HG03558 (cell line): ENCODE measurements at regions not wholly inside any gene's neighbourhood (a gene's known extent, or its start where the extent isn't known, plus 50 kb on each side); places are given as distances from the start of the nearest gene placed in this dataset.

Source experiments
- ATAC-seq: cut with Tn5 transposase; IDR thresholded peaks from one replicate; pipeline ENCODE4 v1.9.1; 2021; ENCODE audit warnings: moderate number of reproducible peaks; ENCODE audit not compliant: unreplicated experiment; ENCODE audit errors: extremely low read depth

- no peak for ATAC-seq
Measured at GRCh38 chr5:5979377-5979760, 399.0 kb downstream of the MED10 start.

DNA sequence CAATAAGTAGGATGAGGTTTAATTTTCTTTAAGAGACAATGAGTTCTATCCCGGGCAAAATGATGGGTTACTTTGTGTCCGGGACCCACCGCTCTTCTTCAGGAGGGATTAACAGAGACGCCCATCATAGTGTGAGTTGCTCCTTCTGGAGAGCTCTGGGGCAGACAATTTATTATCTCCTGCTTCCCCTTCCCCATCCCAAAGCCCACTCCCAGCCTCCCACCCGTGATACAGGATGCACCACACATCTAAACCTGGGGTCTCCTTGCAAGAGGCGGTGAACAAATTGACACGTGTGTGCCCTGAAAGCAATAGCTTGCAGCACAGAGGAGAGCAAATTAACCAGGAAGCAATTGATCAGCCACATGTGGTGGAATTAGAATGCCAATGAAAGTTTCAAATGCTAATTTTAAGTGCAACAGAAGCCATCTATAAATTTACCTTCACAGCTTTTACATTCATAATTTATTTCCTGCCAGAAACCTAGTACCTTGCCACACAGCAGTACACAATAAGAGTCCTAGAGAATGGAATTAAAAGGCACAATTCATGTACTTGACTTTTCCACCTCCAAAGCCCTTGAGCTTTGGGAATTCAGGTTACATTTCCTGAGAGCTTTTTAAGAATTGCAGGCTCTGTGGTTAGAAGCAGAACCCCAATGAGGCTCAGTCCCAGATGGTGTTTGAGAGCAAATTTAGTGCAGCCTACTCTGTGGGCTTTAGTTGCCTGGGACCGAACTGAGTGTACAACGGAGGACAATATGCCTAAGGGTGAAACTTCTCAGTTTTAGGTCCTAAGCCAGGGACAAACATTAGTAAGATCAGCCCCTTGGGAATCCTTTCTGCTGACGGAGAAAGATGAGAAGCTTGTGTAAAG lies 399.6 kb downstream of the MED10 start:
- ATAC-seq, result no peak

DNA sequence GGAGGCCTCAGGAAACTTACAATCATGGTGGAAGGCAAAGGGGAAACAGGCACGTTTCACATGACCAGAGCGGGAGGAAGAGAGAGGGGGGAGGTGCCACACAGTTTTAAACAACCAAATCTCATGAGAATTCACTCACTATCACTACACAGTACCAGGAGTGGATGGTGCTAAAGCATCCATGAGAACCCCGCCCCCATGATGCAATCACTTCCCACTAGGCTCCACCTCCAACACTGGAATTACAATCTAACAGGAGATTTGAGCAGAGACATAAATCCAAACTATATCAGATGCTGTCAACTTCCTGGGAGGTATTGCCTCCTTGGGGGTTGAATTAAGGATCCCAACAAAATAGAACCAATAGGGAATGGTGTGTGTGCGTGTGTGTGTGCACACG lies 407.1 kb downstream of the MED10 start:
- no peak for ATAC-seq

- no peak for ATAC-seq
Measured at GRCh38 chr5:5969942-5970483, 408.3 kb downstream of the MED10 start.

GRCh38 chr5:5968981-5969380 lies 409.4 kb downstream of the MED10 start:
- ATAC-seq, result no peak

DNA sequence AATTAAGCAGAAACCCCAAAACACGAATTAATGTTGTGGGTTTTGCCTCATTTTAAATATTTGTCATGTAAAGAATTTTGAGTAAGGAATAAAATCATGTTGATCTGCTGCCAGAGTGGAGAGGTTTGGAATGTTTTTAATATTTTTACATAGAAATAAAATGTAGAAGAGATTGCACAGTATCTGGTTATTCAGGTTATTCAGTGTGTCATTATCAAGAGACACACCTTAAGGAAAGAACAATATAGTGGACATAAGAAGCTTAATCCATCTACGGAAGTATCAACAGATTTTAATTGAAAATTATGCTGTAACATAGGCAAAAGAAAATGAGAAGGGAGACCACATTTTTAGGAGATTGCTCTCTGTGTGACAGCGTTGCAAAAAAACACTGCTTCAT lies 410.4 kb downstream of the MED10 start:
- ATAC-seq, result no peak

DNA sequence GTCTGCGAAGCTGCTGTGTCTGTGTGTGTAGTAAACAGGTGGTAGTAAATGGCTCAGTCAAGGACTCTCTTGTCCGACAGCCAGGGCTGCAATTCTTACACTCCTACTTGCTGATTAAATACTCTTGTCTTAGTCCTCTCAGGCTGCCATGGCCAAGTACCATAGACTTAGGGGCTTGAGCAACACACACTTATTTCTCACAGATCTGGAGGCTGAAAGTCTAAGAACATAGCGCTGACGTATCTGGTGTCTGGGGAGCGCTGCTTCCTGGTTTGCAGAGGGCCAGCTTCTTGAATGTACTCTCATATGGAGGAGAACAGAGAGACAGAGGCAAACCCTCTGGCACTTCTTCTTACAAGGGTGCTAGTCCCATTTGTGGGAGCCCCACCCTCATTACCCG lies 411.0 kb downstream of the MED10 start:
- no peak for ATAC-seq

- ATAC-seq, result no peak
Measured at GRCh38 chr5:5965132-5965531, 413.2 kb downstream of the MED10 start.

GRCh38 chr5:5964347-5964746 lies 414.0 kb downstream of the MED10 start:
- no peak for ATAC-seq

- no peak for ATAC-seq
Measured at GRCh38 chr5:5957737-5958136, 420.6 kb downstream of the MED10 start.

DNA sequence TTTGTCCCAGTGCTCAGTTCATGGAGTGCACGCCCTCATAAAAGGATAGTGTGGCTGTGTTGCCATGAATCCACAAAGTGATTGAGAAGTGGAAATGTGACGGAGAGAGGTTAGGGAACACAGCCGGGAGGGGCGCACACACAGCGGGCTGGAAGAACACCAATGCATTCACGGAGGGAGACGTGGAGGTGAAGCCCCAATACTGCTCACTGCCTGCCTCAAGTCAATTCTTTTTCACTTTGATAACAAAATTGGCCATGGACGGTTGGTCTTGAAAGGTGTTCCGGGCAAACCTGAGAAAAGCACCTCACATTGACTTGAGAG lies 424.1 kb downstream of the MED10 start:
- ATAC-seq, result no peak

DNA sequence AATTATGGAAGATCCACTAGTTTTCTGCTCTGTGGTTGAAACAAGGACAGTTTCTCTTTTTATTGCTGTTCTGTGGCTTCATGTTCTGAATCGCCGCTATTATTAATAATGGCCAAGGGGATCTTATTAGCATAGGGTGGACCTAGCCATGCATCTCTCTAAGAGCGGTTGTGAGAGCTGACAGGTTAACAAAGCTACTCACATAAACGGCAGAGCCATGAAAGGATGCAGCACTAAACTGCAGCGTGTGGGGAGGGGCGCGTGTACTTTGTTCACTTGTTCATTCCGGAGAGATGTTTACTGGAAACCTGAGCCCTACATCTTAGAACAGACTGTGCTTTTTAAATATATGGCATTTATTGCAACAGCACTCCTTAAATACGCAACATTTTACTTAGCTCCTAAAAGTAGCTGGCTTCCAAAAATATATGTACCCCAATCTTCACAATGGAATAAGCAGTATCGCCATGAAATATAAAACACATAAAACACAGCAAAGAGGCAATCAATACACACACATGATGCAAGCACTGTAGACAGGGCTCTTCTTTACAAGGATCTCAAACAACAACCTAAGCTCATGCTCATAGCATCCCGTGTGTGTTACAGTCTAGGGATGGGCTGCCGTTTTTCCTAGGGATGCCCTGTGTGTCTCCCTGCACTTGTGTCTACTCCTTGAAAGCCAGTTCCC lies 424.6 kb downstream of the MED10 start:
- no peak for ATAC-seq

GRCh38 chr5:5951953-5952352 lies 426.4 kb downstream of the MED10 start:
- ATAC-seq, result no peak

- ATAC-seq, result no peak
Measured at GRCh38 chr5:5950658-5951057, 427.7 kb downstream of the MED10 start.

GRCh38 chr5:5941486-5941885 lies 436.9 kb downstream of the MED10 start:
- no peak for ATAC-seq

GRCh38 chr5:5939759-5940370 lies 438.5 kb downstream of the MED10 start:
- ATAC-seq, result no peak

- ATAC-seq, result no peak
Measured at GRCh38 chr5:5933651-5934050, 444.7 kb downstream of the MED10 start.

GRCh38 chr5:5932824-5933223 lies 445.5 kb downstream of the MED10 start:
- no peak for ATAC-seq

GRCh38 chr5:5930561-5930960 lies 447.8 kb downstream of the MED10 start:
- ATAC-seq, result no peak

GRCh38 chr5:5929291-5930020 lies 448.9 kb downstream of the MED10 start:
- no peak for ATAC-seq

DNA sequence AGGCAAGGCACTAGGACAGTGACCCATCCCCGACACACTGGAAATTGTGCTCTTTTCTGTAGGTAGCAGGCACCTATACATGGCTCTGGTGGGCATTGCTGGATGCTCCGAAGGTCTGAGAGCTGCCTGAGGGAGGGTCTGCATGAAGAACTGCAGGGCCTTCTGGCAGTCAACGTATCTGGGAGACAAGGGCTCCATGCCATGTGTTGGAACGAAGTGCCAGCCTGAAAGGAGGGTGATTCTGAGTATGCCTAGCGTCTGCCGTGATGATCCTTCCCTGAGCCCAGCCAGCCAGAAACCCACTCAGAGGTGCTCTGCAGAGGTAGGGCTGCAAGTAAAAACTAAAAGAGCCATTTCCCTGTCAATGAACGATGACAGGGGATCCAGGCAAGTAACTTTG lies 453.2 kb downstream of the MED10 start:
- no peak for ATAC-seq
